K562 (cell line): ENCODE measurements at regions not wholly inside any gene's neighbourhood (a gene's known extent, or its start where the extent isn't known, plus 50 kb on each side); places are given as distances from the start of the nearest gene placed in this dataset.

Source experiments
- ATF7 ChIP-seq: fragments of 450-650 bp; IDR thresholded peaks from 2 replicates; pipeline ENCODE4 v1.7.1; 2014; ENCODE audit warnings: mild to moderate bottlenecking, moderate library complexity
- CHCHD3 ChIP-seq: fragments of 250-450 bp; sonication (Bioruptor Pico); IDR thresholded peaks from 2 replicates; pipeline ENCODE4 v2.1.2; 2022; ENCODE audit warnings: mild to moderate bottlenecking
- ERF ChIP-seq: fragments of 450-650 bp; formaldehyde crosslinking; IDR thresholded peaks from 2 replicates; pipeline ENCODE4 v1.4.0; 2020; ENCODE audit warnings: mild to moderate bottlenecking, mixed read lengths
- NEUROD1 ChIP-seq: fragments of 150-350 bp; IDR thresholded peaks from 2 replicates; pipeline ENCODE4 v1.6.1; 2014; ENCODE audit warnings: borderline replicate concordance, low read length, low read depth; ENCODE audit not compliant: partially characterized antibody
- POLR2B ChIP-seq: fragments of 450-650 bp; IDR thresholded peaks from 2 replicates; pipeline ENCODE4 v1.6.1; 2018; ENCODE audit warnings: low read depth; ENCODE audit not compliant: partially characterized antibody
- RFX1 ChIP-seq: fragments of 450-650 bp; IDR thresholded peaks from 2 replicates; pipeline ENCODE4 v1.6.1; 2016; ENCODE audit warnings: mild to moderate bottlenecking, moderate library complexity
- SMARCC2 ChIP-seq: fragments of 450-650 bp; IDR thresholded peaks from 2 replicates; pipeline ENCODE4 v1.6.1; 2017; ENCODE audit warnings: antibody characterized with exemption, moderate library complexity, mild to moderate bottlenecking, low read depth
- U2AF2 ChIP-seq: fragments of 200-400 bp; formaldehyde crosslinking; optimal IDR thresholded peaks from 2 replicates; pipeline ENCODE3; 2017; ENCODE audit warnings: low read depth, mild to moderate bottlenecking, low read length
- ZNF77 ChIP-seq: fragments of 250-450 bp; sonication (Bioruptor Pico); IDR thresholded peaks from 2 replicates; pipeline ENCODE4 v1.5.0; 2020
- TF ChIP-seq, protein P1 (sequence below): fragments of 250-450 bp; sonication (Bioruptor Pico); IDR thresholded peaks from 2 replicates; pipeline ENCODE4 v1.8.0; 2022; ENCODE audit warnings: moderate library complexity, mild to moderate bottlenecking, inconsistent platforms
- TF ChIP-seq, protein P2 (sequence below), 2 experiments: IDR thresholded peaks in 1 of 2; conservative IDR thresholded peaks in 1 of 2; 2 replicates each; pipeline ENCODE4 v1.6.1; 2016; ENCODE audit warnings: low read depth in 2 of 2, mild to moderate bottlenecking in 1 of 2, missing compliant biosample characterization in 1 of 2, missing genetic modification characterization in 1 of 2, moderate library complexity in 1 of 2
- TF ChIP-seq, protein P3 (sequence below): fragments of 450-650 bp; formaldehyde crosslinking; IDR thresholded peaks from 2 replicates; pipeline ENCODE4 v1.4.0; 2022; ENCODE audit warnings: missing genetic modification characterization
- TF ChIP-seq, protein P4 (sequence below), 2 experiments: fragments of 450-650 bp in 1 of 2; sonication (generic) in 1 of 2; formaldehyde crosslinking in 1 of 2; IDR thresholded peaks; 2 replicates each; pipeline versions ENCODE4 v1.7.1 to v1.9.0; 2016 to 2022; ENCODE audit warnings: inconsistent platforms in 1 of 2, mild to moderate bottlenecking in 1 of 2, missing genetic modification reagents in 1 of 2

DNA sequence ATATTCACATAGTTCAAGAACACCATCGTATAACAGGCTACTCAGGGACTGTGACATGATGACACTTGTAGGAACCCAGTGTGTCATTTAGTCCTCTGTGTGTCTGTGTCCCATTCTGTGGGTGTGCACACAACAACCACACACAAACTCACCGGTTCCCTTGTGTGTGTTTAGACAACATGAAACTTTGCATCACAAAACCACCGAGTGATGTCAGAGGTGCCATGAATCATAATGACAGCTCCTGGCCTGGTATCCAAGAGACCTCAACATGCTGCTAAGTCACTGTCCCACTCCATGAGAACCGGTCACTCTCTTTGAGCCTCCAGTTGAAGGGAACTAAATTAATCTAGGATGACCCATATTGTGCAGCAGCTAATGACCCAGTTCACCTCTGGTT, 421.3 kb downstream of the PREX1 start (continued):
- TF ChIP-seq ATF7 = no peak
- TF ChIP-seq NEUROD1 = no peak
- no peak for TF ChIP-seq ERF
- no peak for TF ChIP-seq U2AF2
- no peak for TF ChIP-seq ZNF77 (CRISPR knock-in tag)
- TF ChIP-seq POLR2B = no peak
- TF ChIP-seq, protein P1, sequence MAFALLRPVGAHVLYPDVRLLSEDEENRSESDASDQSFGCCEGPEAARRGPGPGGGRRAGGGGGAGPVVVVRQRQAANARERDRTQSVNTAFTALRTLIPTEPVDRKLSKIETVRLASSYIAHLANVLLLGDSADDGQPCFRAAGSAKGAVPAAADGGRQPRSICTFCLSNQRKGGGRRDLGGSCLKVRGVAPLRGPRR = no peak
- TF ChIP-seq, protein P2, sequence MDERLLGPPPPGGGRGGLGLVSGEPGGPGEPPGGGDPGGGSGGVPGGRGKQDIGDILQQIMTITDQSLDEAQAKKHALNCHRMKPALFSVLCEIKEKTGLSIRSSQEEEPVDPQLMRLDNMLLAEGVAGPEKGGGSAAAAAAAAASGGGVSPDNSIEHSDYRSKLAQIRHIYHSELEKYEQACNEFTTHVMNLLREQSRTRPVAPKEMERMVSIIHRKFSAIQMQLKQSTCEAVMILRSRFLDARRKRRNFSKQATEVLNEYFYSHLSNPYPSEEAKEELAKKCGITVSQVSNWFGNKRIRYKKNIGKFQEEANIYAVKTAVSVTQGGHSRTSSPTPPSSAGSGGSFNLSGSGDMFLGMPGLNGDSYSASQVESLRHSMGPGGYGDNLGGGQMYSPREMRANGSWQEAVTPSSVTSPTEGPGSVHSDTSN (CRISPR knock-in tag; IDR thresholded peaks at IDR 0.05; ENCODE audit: low read depth) = peak; percentile 41; the same call in 1 of the 2 replicates
- TF ChIP-seq, protein P2 (tag; conservative IDR thresholded peaks at IDR 0.05; ENCODE audit: low read depth) = peak; percentile 90
- no peak for TF ChIP-seq CHCHD3 (CRISPR knock-in tag)
- TF ChIP-seq, protein P3, sequence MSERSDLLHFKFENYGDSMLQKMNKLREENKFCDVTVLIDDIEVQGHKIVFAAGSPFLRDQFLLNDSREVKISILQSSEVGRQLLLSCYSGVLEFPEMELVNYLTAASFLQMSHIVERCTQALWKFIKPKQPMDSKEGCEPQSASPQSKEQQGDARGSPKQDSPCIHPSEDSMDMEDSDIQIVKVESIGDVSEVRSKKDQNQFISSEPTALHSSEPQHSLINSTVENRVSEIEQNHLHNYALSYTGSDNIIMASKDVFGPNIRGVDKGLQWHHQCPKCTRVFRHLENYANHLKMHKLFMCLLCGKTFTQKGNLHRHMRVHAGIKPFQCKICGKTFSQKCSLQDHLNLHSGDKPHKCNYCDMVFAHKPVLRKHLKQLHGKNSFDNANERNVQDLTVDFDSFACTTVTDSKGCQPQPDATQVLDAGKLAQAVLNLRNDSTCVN (CRISPR knock-in tag) = no peak
- TF ChIP-seq, protein P4, sequence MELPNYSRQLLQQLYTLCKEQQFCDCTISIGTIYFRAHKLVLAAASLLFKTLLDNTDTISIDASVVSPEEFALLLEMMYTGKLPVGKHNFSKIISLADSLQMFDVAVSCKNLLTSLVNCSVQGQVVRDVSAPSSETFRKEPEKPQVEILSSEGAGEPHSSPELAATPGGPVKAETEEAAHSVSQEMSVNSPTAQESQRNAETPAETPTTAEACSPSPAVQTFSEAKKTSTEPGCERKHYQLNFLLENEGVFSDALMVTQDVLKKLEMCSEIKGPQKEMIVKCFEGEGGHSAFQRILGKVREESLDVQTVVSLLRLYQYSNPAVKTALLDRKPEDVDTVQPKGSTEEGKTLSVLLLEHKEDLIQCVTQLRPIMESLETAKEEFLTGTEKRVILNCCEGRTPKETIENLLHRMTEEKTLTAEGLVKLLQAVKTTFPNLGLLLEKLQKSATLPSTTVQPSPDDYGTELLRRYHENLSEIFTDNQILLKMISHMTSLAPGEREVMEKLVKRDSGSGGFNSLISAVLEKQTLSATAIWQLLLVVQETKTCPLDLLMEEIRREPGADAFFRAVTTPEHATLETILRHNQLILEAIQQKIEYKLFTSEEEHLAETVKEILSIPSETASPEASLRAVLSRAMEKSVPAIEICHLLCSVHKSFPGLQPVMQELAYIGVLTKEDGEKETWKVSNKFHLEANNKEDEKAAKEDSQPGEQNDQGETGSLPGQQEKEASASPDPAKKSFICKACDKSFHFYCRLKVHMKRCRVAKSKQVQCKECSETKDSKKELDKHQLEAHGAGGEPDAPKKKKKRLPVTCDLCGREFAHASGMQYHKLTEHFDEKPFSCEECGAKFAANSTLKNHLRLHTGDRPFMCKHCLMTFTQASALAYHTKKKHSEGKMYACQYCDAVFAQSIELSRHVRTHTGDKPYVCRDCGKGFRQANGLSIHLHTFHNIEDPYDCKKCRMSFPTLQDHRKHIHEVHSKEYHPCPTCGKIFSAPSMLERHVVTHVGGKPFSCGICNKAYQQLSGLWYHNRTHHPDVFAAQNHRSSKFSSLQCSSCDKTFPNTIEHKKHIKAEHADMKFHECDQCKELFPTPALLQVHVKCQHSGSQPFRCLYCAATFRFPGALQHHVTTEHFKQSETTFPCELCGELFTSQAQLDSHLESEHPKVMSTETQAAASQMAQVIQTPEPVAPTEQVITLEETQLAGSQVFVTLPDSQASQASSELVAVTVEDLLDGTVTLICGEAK (IDR thresholded peaks at IDR 0.05) = no peak
- TF ChIP-seq, protein P4 (CRISPR knock-in tag; IDR thresholded peaks at IDR 0.05) = no peak
- TF ChIP-seq SMARCC2 = no peak
- peak; percentile 36 for TF ChIP-seq RFX1
